LNCAP (cell line): ENCODE measurements at regions not wholly inside any gene's neighbourhood (a gene's known extent, or its start where the extent isn't known, plus 50 kb on each side); places are given as distances from the start of the nearest gene placed in this dataset.

Experiments used
- CTCF ChIP-seq: fragments of 450-650 bp; IDR thresholded peaks from 2 replicates; pipeline ENCODE4 v1.5.1; 2017; ENCODE audit warnings: mild to moderate bottlenecking

GRCh38 chr20:12153628-12154027 lies 235.9 kb downstream of the BTBD3 start:
- no peak for TF ChIP-seq CTCF

- TF ChIP-seq CTCF: no peak
These were observed 238.6 kb downstream of the BTBD3 start for GRCh38 chr20:12156252-12156651.

- TF ChIP-seq CTCF: no peak
These were observed 241.6 kb downstream of the BTBD3 start for GRCh38 chr20:12159261-12159660.

GRCh38 chr20:12161734-12162133 lies 244.0 kb downstream of the BTBD3 start:
- no peak for TF ChIP-seq CTCF

GRCh38 chr20:12166053-12166717 lies 248.5 kb downstream of the BTBD3 start:
- TF ChIP-seq CTCF: no peak

- no peak for TF ChIP-seq CTCF
These were observed 252.7 kb downstream of the BTBD3 start for GRCh38 chr20:12170406-12170805.

- TF ChIP-seq CTCF: no peak
These were observed 254.3 kb downstream of the BTBD3 start for GRCh38 chr20:12171923-12172524.
